BLaER1 treated with 17β-estradiol and CSF1 and Interleukin-3, amounts not matched to agents 10 nM and 100 nM (cell line): ENCODE measurements at regions not wholly inside any gene's neighbourhood (a gene's known extent, or its start where the extent isn't known, plus 50 kb on each side); places are given as distances from the start of the nearest gene placed in this dataset.

Experiments used
- H3K27ac ChIP-seq, 11 experiments: shearing (Covaris generic); formaldehyde crosslinking; 2 replicates each; pipeline ENCODE4 v1.8.1; 2022
- H3K27me3 ChIP-seq, 11 experiments: shearing (Covaris generic); formaldehyde crosslinking; 2 replicates each; pipeline ENCODE4 v1.8.1; 2022
- H3K36me3 ChIP-seq, 11 experiments: shearing (Covaris generic); formaldehyde crosslinking; 2 replicates each; pipeline ENCODE4 v1.8.1; 2022
- H3K4me1 ChIP-seq, 10 experiments: shearing (Covaris generic); formaldehyde crosslinking; 2 replicates each; pipeline ENCODE4 v1.8.1; 2022
- H3K4me2 ChIP-seq, 11 experiments: shearing (Covaris generic); formaldehyde crosslinking; 2 replicates each; pipeline ENCODE4 v1.8.1; 2022
- H3K4me3 ChIP-seq, 10 experiments: shearing (Covaris generic); formaldehyde crosslinking; 2 replicates each; pipeline ENCODE4 v1.8.1; 2022
- H3K9ac ChIP-seq, 11 experiments: shearing (Covaris generic); formaldehyde crosslinking; 2 replicates each; pipeline ENCODE4 v1.8.1; 2022
- H3K9me3 ChIP-seq, 11 experiments: shearing (Covaris generic); formaldehyde crosslinking; replicated peaks in 1 of 11; 2 replicates each; pipeline ENCODE4 v1.8.1; 2022
- H4K20me1 ChIP-seq, 11 experiments: shearing (Covaris generic); formaldehyde crosslinking; 2 replicates each; pipeline ENCODE4 v1.8.1; 2022
- Cebpa-rat ChIP-seq, 11 experiments: shearing (Covaris generic); IDR thresholded peaks; 2 replicates each; pipeline ENCODE4 v1.8.1; 2022

DNA sequence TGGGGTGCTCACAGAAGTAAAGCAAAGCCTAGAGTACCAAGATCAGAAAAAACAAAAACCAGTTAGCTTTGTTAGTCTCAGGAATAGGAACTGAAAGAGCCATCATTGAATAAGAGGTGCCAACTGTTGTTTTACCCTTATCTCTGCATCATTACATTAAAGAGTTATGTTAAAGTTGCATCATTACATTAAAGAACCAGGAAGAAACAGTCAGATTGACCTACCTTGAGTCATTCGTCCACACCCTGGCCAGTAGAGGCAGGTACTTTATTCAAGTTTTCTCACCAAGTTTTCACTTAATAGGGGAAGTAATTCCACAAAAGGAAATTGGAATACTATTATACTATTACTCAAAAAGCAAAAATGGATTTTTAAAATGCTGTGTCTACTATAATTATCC lies 121.7 kb upstream of the CNOT2 start:
- Histone ChIP-seq H3K27me3 (no peaks in the 10 kb centered on the region), H3K4me2 (no peak overlapping the region), H3K4me1 (no peaks in the 10 kb centered on the region), H3K9me3 (no peaks in the 10 kb centered on the region), H4K20me1 (no peaks in the 10 kb centered on the region), H3K27ac (no peak overlapping the region), H3K4me3 (no peak overlapping the region), H3K36me3 (no peaks in the 10 kb centered on the region), H3K9ac (no peak overlapping the region)
- TF ChIP-seq Cebpa-rat (IDR thresholded peaks at IDR 0.05) = no peak

DNA sequence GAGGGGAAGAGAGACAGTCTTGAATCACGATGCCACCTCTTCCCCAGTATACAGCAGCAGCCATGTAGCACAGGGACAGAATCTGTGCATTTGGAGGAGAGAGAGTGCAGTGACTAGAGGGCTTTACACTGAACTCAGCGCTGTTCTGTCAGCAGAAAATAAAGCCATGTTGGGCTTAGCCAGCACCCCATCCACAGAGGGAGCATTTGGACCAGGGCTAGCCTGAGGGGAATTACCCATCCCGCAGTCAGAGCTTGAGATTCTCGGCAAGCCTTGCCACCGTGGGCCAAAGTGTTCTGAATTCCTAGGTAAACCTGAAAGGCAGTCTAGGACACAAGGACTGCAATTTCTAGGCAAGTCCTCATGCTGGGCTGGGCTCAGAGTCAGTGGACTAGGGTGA lies 120.4 kb upstream of the CNOT2 start:
- no peaks in the 10 kb centered on the region for H3K27me3 ChIP-seq
- TF ChIP-seq Cebpa-rat (IDR thresholded peaks at IDR 0.05) = no peak
- H3K9me3 ChIP-seq = no peaks in the 10 kb centered on the region

DNA sequence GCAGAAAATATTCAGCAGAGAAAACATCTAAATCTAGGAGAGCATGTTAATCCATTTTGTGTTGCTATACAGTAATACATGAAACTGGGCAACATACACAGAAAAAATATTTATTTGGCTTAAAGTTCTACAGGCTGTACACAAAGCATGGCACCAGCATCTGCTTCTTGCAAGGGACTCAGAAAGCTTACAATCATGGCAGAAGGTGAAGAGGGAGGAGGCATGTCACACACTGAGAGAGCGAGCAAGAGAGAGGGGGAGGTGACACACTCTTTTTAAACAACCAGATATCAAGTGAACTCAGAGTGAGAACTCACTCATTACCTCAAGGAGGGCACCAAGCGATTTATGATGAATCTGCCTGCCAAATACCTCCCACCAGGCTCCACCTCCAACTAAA lies 94.2 kb upstream of the CNOT2 start:
- Histone ChIP-seq H3K27me3 (no peaks in the 10 kb centered on the region), H3K27ac (no peak overlapping the region), H3K36me3 (0 out of 22 replicates have a peak, but pooled peaks cover 0 to 4% (median 0%) of the 10 kb centered on the region in 11 experiments), H3K4me3 (no peak overlapping the region), H3K4me2 (no peak overlapping the region), H3K9me3 (peaks cover 18 to 31% (median 26%) of the 10 kb centered on the region in 11 experiments), H3K9ac (no peak overlapping the region), H3K4me1 (no peaks in the 10 kb centered on the region), H4K20me1 (no peaks in the 10 kb centered on the region)
- no peak for TF ChIP-seq Cebpa-rat (IDR thresholded peaks at IDR 0.05)

More for the DNA sequence above, 120.4 kb upstream of the CNOT2 start:
- no peak overlapping the region for H3K4me3 ChIP-seq
- no peaks in the 10 kb centered on the region for H4K20me1 ChIP-seq
- no peak overlapping the region for H3K9ac ChIP-seq
- no peaks in the 10 kb centered on the region for H3K4me1 ChIP-seq
- H3K4me2 ChIP-seq = no peak overlapping the region
- H3K27ac ChIP-seq = no peak overlapping the region
- no peaks in the 10 kb centered on the region for H3K36me3 ChIP-seq

DNA sequence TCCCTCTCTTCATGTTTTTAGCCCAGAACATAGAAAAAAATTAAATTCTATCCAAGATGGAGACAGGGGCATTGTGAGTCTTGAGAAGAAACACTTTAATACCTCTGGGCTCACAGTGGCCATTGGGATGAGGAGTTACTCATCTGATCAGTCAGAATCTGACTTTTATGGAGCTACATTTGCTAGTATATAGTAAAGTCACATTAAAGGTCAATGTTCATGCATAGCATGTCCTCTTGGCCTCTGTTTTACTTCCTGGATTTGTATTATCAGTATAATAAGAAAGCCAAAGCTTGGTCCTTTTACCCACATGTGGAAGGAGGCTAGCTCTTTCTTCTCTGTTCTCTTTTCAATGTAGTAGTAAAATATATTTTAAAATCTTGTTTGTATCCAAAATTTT lies 93.6 kb upstream of the CNOT2 start:
- Histone ChIP-seq H3K36me3 (0 out of 22 replicates have a peak, but pooled peaks cover 0 to 4% (median 0%) of the 10 kb centered on the region in 11 experiments), H3K9ac (no peak overlapping the region), H4K20me1 (no peaks in the 10 kb centered on the region), H3K4me1 (no peaks in the 10 kb centered on the region), H3K4me2 (no peak overlapping the region), H3K27me3 (no peaks in the 10 kb centered on the region), H3K27ac (no peak overlapping the region), H3K9me3 (peaks cover 24 to 37% (median 32%) of the 10 kb centered on the region in 11 experiments), H3K4me3 (no peak overlapping the region)
- no peak for TF ChIP-seq Cebpa-rat (IDR thresholded peaks at IDR 0.05)

DNA sequence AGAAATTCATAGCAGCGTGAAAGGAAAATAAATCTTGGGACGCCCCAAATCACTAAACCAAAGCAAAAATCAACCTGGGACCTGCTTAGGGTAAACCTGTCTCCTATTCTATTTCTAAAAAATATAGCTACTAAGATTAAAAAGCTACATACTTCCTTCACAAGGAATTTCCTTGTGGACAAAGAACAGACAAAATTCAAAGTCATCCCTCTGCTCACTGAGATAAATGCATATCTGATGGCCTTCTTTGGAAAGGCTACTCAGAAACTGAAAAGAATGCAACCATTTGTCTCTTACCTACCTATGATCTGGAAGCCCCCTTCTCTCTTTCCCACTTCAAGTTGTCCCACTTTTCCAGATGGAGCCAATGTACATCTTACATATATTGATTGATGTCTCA lies 93.0 kb upstream of the CNOT2 start:
- Histone ChIP-seq H3K27ac (no peak overlapping the region), H3K9ac (no peak overlapping the region), H3K4me2 (no peak overlapping the region), H3K4me1 (no peaks in the 10 kb centered on the region), H3K9me3 (peaks cover 29 to 43% (median 36%) of the 10 kb centered on the region in 11 experiments), H3K4me3 (no peak overlapping the region), H3K36me3 (0 out of 22 replicates have a peak, but pooled peaks cover 0 to 4% (median 0%) of the 10 kb centered on the region in 11 experiments), H3K27me3 (no peaks in the 10 kb centered on the region), H4K20me1 (no peaks in the 10 kb centered on the region)
- no peak for TF ChIP-seq Cebpa-rat (IDR thresholded peaks at IDR 0.05)

DNA sequence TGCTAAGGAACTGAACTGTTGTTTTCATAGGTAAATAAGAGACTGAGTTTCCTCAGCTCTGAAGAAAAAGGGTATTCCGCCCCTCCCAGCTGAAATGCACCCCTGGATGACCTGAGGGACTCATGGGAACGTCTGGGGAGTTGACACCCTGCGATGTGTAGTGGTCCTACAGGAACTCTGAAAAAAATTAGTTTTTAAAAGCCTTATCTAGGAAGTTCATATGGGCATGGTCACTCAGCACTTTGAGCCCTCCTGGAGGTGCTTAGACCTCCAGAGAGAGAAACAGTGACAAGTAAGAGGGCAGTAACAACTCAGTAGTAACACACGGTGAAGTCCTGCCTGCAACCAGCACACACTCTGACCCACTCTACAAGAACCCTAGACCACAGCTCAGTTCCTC lies 91.2 kb upstream of the CNOT2 start:
- H3K9me3 ChIP-seq = peaks cover 46 to 60% (median 54%) of the 10 kb centered on the region in 11 experiments
- H3K4me2 ChIP-seq = no peak overlapping the region
- H3K27ac ChIP-seq = no peak overlapping the region
- H3K4me3 ChIP-seq = no peak overlapping the region
- no peak overlapping the region for H3K9ac ChIP-seq
- no peak for TF ChIP-seq Cebpa-rat (IDR thresholded peaks at IDR 0.05)
- H4K20me1 ChIP-seq = no peaks in the 10 kb centered on the region
- no peaks in the 10 kb centered on the region for H3K27me3 ChIP-seq
- H3K36me3 ChIP-seq = 0 out of 22 replicates have a peak, but pooled peaks cover 0 to 4% (median 0%) of the 10 kb centered on the region in 11 experiments
- H3K4me1 ChIP-seq = no peaks in the 10 kb centered on the region

DNA sequence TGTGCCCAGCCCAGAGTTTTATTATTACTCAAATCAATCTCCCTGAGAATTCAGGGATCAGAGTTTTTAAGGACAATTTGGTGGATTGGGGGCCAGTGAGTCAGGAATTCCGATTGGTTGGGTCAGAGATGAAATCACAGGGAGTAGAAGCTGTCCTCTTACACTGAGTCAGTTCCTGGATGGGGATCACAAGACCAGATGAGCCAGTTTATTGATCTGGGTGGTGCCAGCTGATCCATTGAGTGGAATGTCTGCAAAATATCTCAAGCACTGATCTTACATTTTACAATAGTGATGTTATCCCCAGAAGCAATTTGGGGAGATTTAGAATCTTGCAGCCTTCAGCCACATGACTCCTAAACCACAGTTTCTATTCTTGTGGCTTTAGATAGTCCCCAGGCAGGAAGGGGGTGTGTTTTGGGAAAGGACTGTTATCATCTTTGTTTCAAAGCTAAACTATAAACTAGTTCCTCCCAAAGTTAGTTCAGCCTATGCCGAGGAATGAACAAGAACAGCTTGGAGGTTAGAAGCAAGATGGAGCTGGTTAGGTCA lies 89.1 kb upstream of the CNOT2 start:
- H3K9ac ChIP-seq = no peak overlapping the region
- no peaks in the 10 kb centered on the region for H3K27me3 ChIP-seq
- no peak overlapping the region for H3K27ac ChIP-seq
- no peak for TF ChIP-seq Cebpa-rat (IDR thresholded peaks at IDR 0.05)
- peaks cover 0 to 4% (median 0%) of the 10 kb centered on the region in 11 experiments; a peak in 1 of 22 replicates for H3K36me3 ChIP-seq
- H4K20me1 ChIP-seq = no peaks in the 10 kb centered on the region
- no peak overlapping the region for H3K4me3 ChIP-seq
- no peak overlapping the region for H3K4me2 ChIP-seq
- no peaks in the 10 kb centered on the region for H3K4me1 ChIP-seq
- H3K9me3 ChIP-seq = peaks cover 68 to 82% (median 74%) of the 10 kb centered on the region in 11 experiments

DNA sequence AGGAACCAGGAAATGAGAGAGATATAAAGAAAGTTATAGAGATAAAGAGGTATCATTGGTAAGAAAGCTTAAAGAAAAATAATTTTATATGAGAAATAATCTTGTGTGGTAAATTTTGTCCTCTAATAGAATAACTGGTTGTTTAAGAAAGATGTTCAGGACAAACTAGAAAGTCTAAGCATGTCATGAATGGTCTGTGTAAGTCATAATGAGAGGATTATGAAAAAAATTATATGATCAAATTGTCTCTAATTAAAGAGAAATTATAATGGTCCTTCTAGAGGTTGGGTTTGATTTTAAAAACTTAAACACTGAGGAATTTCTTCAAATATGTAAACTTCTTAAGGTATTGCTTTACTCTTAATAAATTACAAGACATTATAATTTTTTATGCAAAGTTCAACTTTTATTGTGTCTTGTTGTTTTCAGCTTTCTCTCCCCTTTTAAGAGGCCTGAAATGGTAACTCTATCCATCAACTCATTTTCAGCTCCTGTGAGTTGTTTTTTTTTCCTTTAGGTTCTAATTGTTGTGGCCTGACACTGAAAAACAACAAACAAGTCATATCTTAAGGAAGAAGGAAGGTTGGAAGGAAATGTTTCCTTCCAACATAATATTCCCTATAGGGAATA lies 88.2 kb upstream of the CNOT2 start:
- Histone ChIP-seq H3K9me3 (peaks cover 70 to 89% (median 80%) of the 10 kb centered on the region in 11 experiments), H3K27me3 (no peaks in the 10 kb centered on the region), H3K36me3 (peaks cover 0 to 4% (median 0%) of the 10 kb centered on the region in 11 experiments; a peak in 1 of 22 replicates), H3K9ac (no peak overlapping the region), H3K4me3 (no peak overlapping the region; a peak in 1 of 20 replicates), H3K4me1 (no peaks in the 10 kb centered on the region), H3K4me2 (no peak overlapping the region), H3K27ac (no peak overlapping the region), H4K20me1 (no peaks in the 10 kb centered on the region)
- no peak for TF ChIP-seq Cebpa-rat (IDR thresholded peaks at IDR 0.05)

DNA sequence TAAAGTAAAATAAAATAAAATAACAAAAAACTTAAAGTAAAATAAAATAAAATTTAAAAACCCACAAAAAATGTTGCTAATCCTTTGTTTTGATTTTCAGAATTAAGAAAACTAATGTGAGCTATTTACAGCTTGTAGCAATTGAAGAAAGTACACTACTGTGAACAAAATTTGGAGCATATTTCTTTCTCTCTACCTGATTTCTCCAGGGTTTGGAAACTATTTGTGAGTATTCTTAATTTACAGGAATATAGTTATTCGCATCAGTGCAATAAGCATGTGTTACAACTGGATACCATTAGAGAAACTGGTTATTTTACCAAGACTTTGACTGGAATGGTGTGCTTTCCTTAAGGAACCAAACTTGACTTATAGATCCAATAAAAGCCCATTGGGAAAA lies 86.1 kb upstream of the CNOT2 start:
- no peak for TF ChIP-seq Cebpa-rat (IDR thresholded peaks at IDR 0.05)
- Histone ChIP-seq H3K27me3 (no peaks in the 10 kb centered on the region), H3K9me3 (peaks cover 80 to 95% (median 89%) of the 10 kb centered on the region in 11 experiments), H3K27ac (no peak overlapping the region), H3K36me3 (peaks cover 0 to 4% (median 0%) of the 10 kb centered on the region in 11 experiments; a peak in 1 of 22 replicates), H4K20me1 (no peaks in the 10 kb centered on the region), H3K9ac (no peak overlapping the region), H3K4me3 (no peak overlapping the region), H3K4me2 (no peak overlapping the region), H3K4me1 (no peaks in the 10 kb centered on the region)

DNA sequence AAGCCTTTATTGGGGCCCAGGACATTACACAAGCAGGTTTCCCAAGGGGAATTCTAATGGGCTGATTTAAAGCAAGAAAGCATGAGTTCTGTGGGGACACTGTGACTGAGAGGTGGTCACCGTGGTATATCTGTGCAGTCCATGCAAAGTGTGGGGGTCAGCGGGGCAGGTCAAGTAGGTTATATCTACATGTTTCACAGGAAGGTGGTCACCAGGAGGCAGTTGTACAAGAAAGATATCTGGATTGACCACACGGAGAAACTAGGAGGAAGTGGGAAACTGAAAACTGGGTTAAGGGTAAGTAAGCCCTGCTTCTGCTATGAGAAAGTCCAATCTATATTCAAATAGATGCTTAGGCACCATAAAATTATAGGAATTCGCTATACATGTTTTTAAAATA lies 77.8 kb upstream of the CNOT2 start:
- H3K27me3 ChIP-seq = no peaks in the 10 kb centered on the region
- peaks cover 7 to 19% (median 13%) of the 10 kb centered on the region in 11 experiments; a peak in 19 of 22 replicates for H3K9me3 ChIP-seq
- H3K4me1 ChIP-seq = no peaks in the 10 kb centered on the region
- H3K27ac ChIP-seq = no peak overlapping the region
- H3K4me3 ChIP-seq = no peak overlapping the region
- H3K36me3 ChIP-seq = no peaks in the 10 kb centered on the region
- no peak overlapping the region for H3K9ac ChIP-seq
- no peak for TF ChIP-seq Cebpa-rat (IDR thresholded peaks at IDR 0.05)
- H3K4me2 ChIP-seq = no peak overlapping the region
- no peaks in the 10 kb centered on the region for H4K20me1 ChIP-seq
